COLO829 (cell line): ENCODE measurements at regions not wholly inside any gene's neighbourhood (a gene's known extent, or its start where the extent isn't known, plus 50 kb on each side); places are given as distances from the start of the nearest gene placed in this dataset.

ENCODE experiments used
- DNase-seq: peaks from one replicate; pipeline ENCODE4 v3.0.0; 2012; ENCODE audit warnings: low spot score

- no peak for DNase-seq
These were observed 491.6 kb downstream of the MIAT start for GRCh38 chr22:27148886-27149470.

- no peak for DNase-seq
These were observed 492.6 kb downstream of the MIAT start for GRCh38 chr22:27149921-27150543.

GRCh38 chr22:27150544-27150941 lies 493.2 kb downstream of the MIAT start:
- DNase-seq: no peak

GRCh38 chr22:27151407-27151806 lies 494.0 kb downstream of the MIAT start:
- no peak for DNase-seq

GRCh38 chr22:27152033-27152432 lies 494.6 kb downstream of the MIAT start:
- DNase-seq: no peak

- no peak for DNase-seq
These were observed 495.5 kb downstream of the MIAT start for GRCh38 chr22:27152883-27153282.

GRCh38 chr22:27153386-27153785 lies 496.0 kb downstream of the MIAT start:
- no peak for DNase-seq

- DNase-seq: no peak
These were observed 497.3 kb downstream of the MIAT start for GRCh38 chr22:27154717-27155116.

- DNase-seq: no peak
These were observed 499.6 kb downstream of the MIAT start for GRCh38 chr22:27156821-27157489.

GRCh38 chr22:27157666-27158370 lies 500.4 kb downstream of the MIAT start:
- DNase-seq: no peak

GRCh38 chr22:27159016-27159415 lies 501.6 kb downstream of the MIAT start:
- no peak for DNase-seq

- no peak for DNase-seq
These were observed 502.4 kb downstream of the MIAT start for GRCh38 chr22:27159716-27160295.

GRCh38 chr22:27163162-27164137 lies 506.1 kb downstream of the MIAT start:
- DNase-seq: no peak

GRCh38 chr22:27164781-27165503 lies 507.6 kb downstream of the MIAT start:
- no peak for DNase-seq

- no peak for DNase-seq
These were observed 511.3 kb downstream of the MIAT start for GRCh38 chr22:27168681-27169080.

- DNase-seq: peak; percentile 16
These were observed 513.1 kb downstream of the MIAT start for GRCh38 chr22:27170491-27170890.

GRCh38 chr22:27171212-27171611 lies 513.8 kb downstream of the MIAT start:
- DNase-seq: no peak

- DNase-seq: no peak
These were observed 516.1 kb downstream of the MIAT start for GRCh38 chr22:27173530-27173929.

GRCh38 chr22:27175021-27175838 lies 517.8 kb downstream of the MIAT start:
- DNase-seq: no peak

GRCh38 chr22:27175974-27176373 lies 518.6 kb downstream of the MIAT start:
- DNase-seq: no peak
